OCI-LY1 (cell line): ENCODE measurements at regions not wholly inside any gene's neighbourhood (a gene's known extent, or its start where the extent isn't known, plus 50 kb on each side); places are given as distances from the start of the nearest gene placed in this dataset.

ENCODE experiments used
- CTCF ChIP-seq: fragments of 200-600 bp; sonication (generic), shearing (Covaris generic); IDR thresholded peaks from 2 replicates; pipeline ENCODE4 v1.5.1; 2017; ENCODE audit warnings: mild to moderate bottlenecking, antibody characterized with exemption, low read length, moderate library complexity, mixed read lengths
- EZH2 ChIP-seq: fragments of 200-600 bp; sonication (generic), shearing (Covaris generic); IDR thresholded peaks from 2 replicates; pipeline ENCODE4 v1.8.0; 2017; ENCODE audit warnings: borderline replicate concordance, mixed run types, mild to moderate bottlenecking, antibody characterized with exemption, low read length, moderate library complexity, mixed read lengths

DNA sequence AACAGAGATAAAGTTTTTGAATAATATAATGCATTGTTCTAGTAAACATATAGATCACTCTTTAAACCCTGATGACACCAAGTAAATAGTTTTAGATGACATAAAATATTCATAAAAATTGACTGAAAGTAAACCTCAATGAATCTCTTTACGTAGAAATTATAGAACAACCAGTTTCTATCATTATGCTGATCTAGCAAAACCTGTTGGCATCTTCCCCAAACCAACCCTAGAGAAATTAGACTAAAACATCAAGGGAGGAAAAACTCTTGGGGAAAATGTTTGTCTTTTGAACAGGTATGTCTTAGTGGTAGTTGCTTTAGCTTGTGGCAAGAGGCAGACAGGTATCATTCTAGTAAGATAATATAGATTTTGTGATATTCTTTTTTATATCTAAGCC lies 747.0 kb upstream of the CDH6 start:
- TF ChIP-seq CTCF (no peak), EZH2 (no peak)
